H1 (cell line): ENCODE measurements at regions not wholly inside any gene's neighbourhood (a gene's known extent, or its start where the extent isn't known, plus 50 kb on each side); places are given as distances from the start of the nearest gene placed in this dataset.

ENCODE experiments used
- CTCF ChIA-PET: fragments of 300-600 bp; sonication (Branson Sonifier 250); formaldehyde crosslinking; loops from one replicate; lab custom pipeline; 2021; ENCODE audit not compliant: partially characterized antibody; lab: Charles Lee
- POLR2A ChIA-PET: fragments of 300-600 bp; sonication (Branson Sonifier 250); formaldehyde crosslinking; loops from one replicate; lab custom pipeline; 2021; ENCODE audit warnings: inconsistent platforms; ENCODE audit not compliant: partially characterized antibody; lab: Charles Lee
- DNase-seq, 2 experiments: peaks; one replicate each; pipeline versions ENCODE4 v3.0.0 to v3.0.0-alpha.2; 2010 to 2022; ENCODE audit warnings: low spot score in 2 of 2, low read depth in 1 of 2, mixed read lengths in 1 of 2
- FAIRE-seq: peaks from 2 replicates; lab custom pipeline; 2011; peaks lifted over from hg19 to GRCh38; lab: Jason Lieb, UNC
- H2AFZ ChIP-seq: 2 replicates; pipeline ENCODE4 v1.8.1; 2012; ENCODE audit warnings: low read length, inconsistent platforms
- H2AK5ac ChIP-seq: 2 replicates; pipeline ENCODE4 v1.6.1; 2013; ENCODE audit warnings: low read depth, low read length
- H2BK120ac ChIP-seq: replicated peaks from 2 replicates; pipeline ENCODE3; 2013; ENCODE audit warnings: low read depth, low read length, inconsistent platforms
- H2BK12ac ChIP-seq: 2 replicates; pipeline ENCODE4 v1.6.1; 2013; ENCODE audit warnings: low read depth, low read length
- H2BK15ac ChIP-seq: 2 replicates; pipeline ENCODE4 v1.6.1; 2013; ENCODE audit warnings: low read length
- H2BK20ac ChIP-seq: 2 replicates; pipeline ENCODE4 v1.6.1; 2013; ENCODE audit warnings: low read length
- H2BK5ac ChIP-seq: 2 replicates; pipeline ENCODE4 v1.6.1; 2013; ENCODE audit warnings: low read depth, low read length
- H3K14ac ChIP-seq: 2 replicates; pipeline ENCODE4 v1.6.1; 2013; ENCODE audit warnings: inconsistent platforms; ENCODE audit not compliant: insufficient read length
- H3K18ac ChIP-seq: 2 replicates; pipeline ENCODE4 v1.6.1; 2013; ENCODE audit warnings: low read length; ENCODE audit errors: extremely low read depth
- H3K23ac ChIP-seq: 2 replicates; pipeline ENCODE4 v1.6.1; 2013; ENCODE audit warnings: inconsistent platforms; ENCODE audit not compliant: insufficient read length
- H3K23me2 ChIP-seq: 2 replicates; pipeline ENCODE4 v1.6.1; 2013; ENCODE audit warnings: low read depth, low read length
- H3K27ac ChIP-seq: 2 replicates; pipeline ENCODE4 v1.6.1; 2011; ENCODE audit warnings: low read depth, low read length, inconsistent platforms
- H3K27me3 ChIP-seq, 4 experiments: replicated peaks in 1 of 4; 1 replicate in 1 of 4; 2 replicates in 3 of 4; pipeline versions ENCODE4 v1.6.1 to v1.8.1; 2011 to 2013; ENCODE audit warnings: low read length in 3 of 4, mild to moderate bottlenecking in 3 of 4, inconsistent platforms in 2 of 4, mixed read lengths in 2 of 4, moderate library complexity in 1 of 4; ENCODE audit not compliant: control insufficient read depth in 3 of 4, insufficient read depth in 3 of 4; ENCODE audit errors: extremely low read depth in 1 of 4
- H3K36me3 ChIP-seq, 4 experiments: 2 replicates each; pipeline versions ENCODE4 v1.6.1 to v1.8.1; 2011 to 2013; ENCODE audit warnings: mild to moderate bottlenecking in 4 of 4, low read length in 3 of 4, moderate library complexity in 2 of 4, control low read depth in 1 of 4, inconsistent platforms in 1 of 4; ENCODE audit not compliant: insufficient read depth in 4 of 4, control insufficient read depth in 2 of 4
- H3K4ac ChIP-seq: replicated peaks from 2 replicates; pipeline ENCODE3; 2013; ENCODE audit warnings: low read length, low read depth, mixed read lengths, inconsistent platforms; ENCODE audit not compliant: insufficient read length
- H3K4me1 ChIP-seq, 4 experiments: replicated peaks in 1 of 4; 1 replicate in 1 of 4; 2 replicates in 3 of 4; pipeline versions ENCODE4 v1.6.1 to v1.8.1; 2011 to 2013; ENCODE audit warnings: low read length in 3 of 4, inconsistent platforms in 2 of 4, mixed read lengths in 1 of 4; ENCODE audit not compliant: insufficient read depth in 4 of 4, control insufficient read depth in 3 of 4
- H3K4me2 ChIP-seq, 2 experiments: 2 replicates each; pipeline versions ENCODE4 v1.6.1 to v1.8.1; 2011 to 2013; ENCODE audit warnings: low read depth in 2 of 2, low read length in 2 of 2, control low read depth in 1 of 2, inconsistent platforms in 1 of 2, mild to moderate bottlenecking in 1 of 2; ENCODE audit not compliant: insufficient read depth in 1 of 2
- H3K4me3 ChIP-seq, 4 experiments: fragments of 200-600, 300-600 bp in 1 of 4; sonication (generic), shearing (Covaris generic), sonication (Bioruptor Twin) in 1 of 4; 2 replicates each; pipeline versions ENCODE4 v1.5.1 to v1.8.1; 2011 to 2016; ENCODE audit warnings: low read length in 4 of 4, low read depth in 3 of 4, control low read depth in 2 of 4, inconsistent platforms in 2 of 4, mild to moderate bottlenecking in 2 of 4, mixed read lengths in 1 of 4, moderate library complexity in 1 of 4; ENCODE audit not compliant: insufficient read depth in 2 of 4; ENCODE audit errors: extremely low read depth in 1 of 4
- H3K56ac ChIP-seq: replicated peaks from 2 replicates; pipeline ENCODE3; 2013; ENCODE audit warnings: low read depth, mild to moderate bottlenecking, mixed read lengths, low read length, inconsistent platforms; ENCODE audit not compliant: insufficient read length
- H3K79me1 ChIP-seq: 2 replicates; pipeline ENCODE4 v1.6.1; 2013; ENCODE audit warnings: low read depth, low read length, control low read depth
- H3K79me2 ChIP-seq, 2 experiments: 2 replicates each; pipeline versions ENCODE4 v1.6.1 to v1.8.1; 2012 to 2013; ENCODE audit warnings: low read length in 2 of 2, mild to moderate bottlenecking in 2 of 2, inconsistent platforms in 1 of 2; ENCODE audit not compliant: insufficient read depth in 2 of 2, control insufficient read depth in 1 of 2
- H3K9ac ChIP-seq, 4 experiments: replicated peaks in 1 of 4; 1 replicate in 1 of 4; 2 replicates in 3 of 4; pipeline versions ENCODE4 v1.6.1 to v1.8.1; 2011 to 2013; ENCODE audit warnings: low read depth in 3 of 4, low read length in 3 of 4, control low read depth in 2 of 4, mild to moderate bottlenecking in 2 of 4, moderate library complexity in 2 of 4, inconsistent platforms in 1 of 4; ENCODE audit errors: extremely low read depth in 1 of 4
- H3K9me3 ChIP-seq, 2 experiments: 2 replicates each; pipeline versions ENCODE4 v1.6.1 to v1.8.1; 2012 to 2013; ENCODE audit warnings: mild to moderate bottlenecking in 2 of 2, moderate library complexity in 2 of 2, control low read depth in 1 of 2, inconsistent platforms in 1 of 2, low read depth in 1 of 2, low read length in 1 of 2, mixed read lengths in 1 of 2; ENCODE audit not compliant: insufficient read depth in 2 of 2
- H4K20me1 ChIP-seq, 2 experiments: replicated peaks in 1 of 2; 2 replicates each; pipeline versions ENCODE3 to v1.8.1; 2011 to 2013; ENCODE audit warnings: inconsistent platforms in 2 of 2, low read length in 2 of 2, mild to moderate bottlenecking in 1 of 2; ENCODE audit not compliant: insufficient read depth in 2 of 2, control insufficient read depth in 1 of 2
- H4K5ac ChIP-seq: 2 replicates; pipeline ENCODE4 v1.6.1; 2013; ENCODE audit warnings: low read length, low read depth, mixed read lengths, inconsistent platforms; ENCODE audit not compliant: insufficient read length
- H4K8ac ChIP-seq: 2 replicates; pipeline ENCODE4 v1.8.0; 2013; ENCODE audit warnings: mild to moderate bottlenecking, moderate library complexity, low read length, inconsistent platforms; ENCODE audit not compliant: insufficient read depth; ENCODE audit errors: extremely low read depth
- H4K91ac ChIP-seq: replicated peaks from 2 replicates; pipeline ENCODE3; 2013; ENCODE audit warnings: low read length, mixed read lengths, inconsistent platforms; ENCODE audit not compliant: insufficient read length
- ASH2L ChIP-seq: fragments of 200-600, 300-600 bp; sonication (generic); IDR thresholded peaks from one replicate; pipeline ENCODE4 v1.7.1; 2017; ENCODE audit warnings: low read length
- CEBPB ChIP-seq: IDR thresholded peaks from 2 replicates; pipeline ENCODE4 v1.6.1; 2012; ENCODE audit warnings: low read depth, low read length
- HDAC2 ChIP-seq, 2 experiments: fragments of 300-600 bp in 1 of 2; sonication (generic) in 1 of 2; IDR thresholded peaks; 2 replicates each; pipeline ENCODE4 v1.6.1; 2011 to 2012; ENCODE audit warnings: low read depth in 2 of 2, low read length in 2 of 2, mild to moderate bottlenecking in 2 of 2, moderate library complexity in 2 of 2, borderline replicate concordance in 1 of 2, inconsistent platforms in 1 of 2
- HDAC6 ChIP-seq: IDR thresholded peaks from one replicate; pipeline ENCODE4 v1.7.1; 2012; ENCODE audit warnings: low read depth, mild to moderate bottlenecking, inconsistent platforms, low read length, moderate library complexity
- JUN ChIP-seq: IDR thresholded peaks from 2 replicates; pipeline ENCODE4 v1.6.1; 2011; ENCODE audit warnings: low read depth, mild to moderate bottlenecking, improper control_type of control experiment, low read length
- KDM1A ChIP-seq: fragments of 200-600, 300-600 bp; sonication (generic); IDR thresholded peaks from 2 replicates; pipeline ENCODE4 v1.7.1; 2016; ENCODE audit warnings: mild to moderate bottlenecking, low read length, borderline replicate concordance
- RFX5 ChIP-seq: IDR thresholded peaks from 2 replicates; pipeline ENCODE4 v1.6.1; 2011; ENCODE audit warnings: low read depth, low read length, improper control_type of control experiment, borderline replicate concordance
- RNF2 ChIP-seq: fragments of 200-900, 300-1000 bp; sonication (generic); IDR thresholded peaks from 2 replicates; pipeline ENCODE4 v1.7.1; 2016; ENCODE audit warnings: borderline replicate concordance, low read depth, mild to moderate bottlenecking, antibody characterized with exemption, low read length; ENCODE audit not compliant: poor library complexity, severe bottlenecking; ENCODE audit errors: missing control alignments
- SRF ChIP-seq: IDR thresholded peaks from 2 replicates; pipeline ENCODE4 v1.6.1; 2011; ENCODE audit warnings: mild to moderate bottlenecking, low read depth, low read length, moderate library complexity
- YY1 ChIP-seq: IDR thresholded peaks from 2 replicates; pipeline ENCODE4 v1.6.1; 2011; ENCODE audit warnings: low read depth, mild to moderate bottlenecking, low read length
- ZNF274 ChIP-seq: IDR thresholded peaks from 2 replicates; pipeline ENCODE4 v1.7.0; 2012; ENCODE audit warnings: low read length, borderline replicate concordance; ENCODE audit errors: extremely low read depth
- WGBS, 2 experiments: shearing (Covaris generic) in 1 of 2; methylation state at CpG; one replicate each; pipeline versions ENCODE4 v1.1.6 to v1.1.7; 2013 to 2015; ENCODE audit warnings: low lambda C conversion rate in 2 of 2, mixed read lengths in 2 of 2, inconsistent platforms in 1 of 2, low coverage in 1 of 2, missing lambda C conversion rate in 1 of 2; ENCODE audit not compliant: insufficient replicate concordance in 2 of 2, insufficient coverage in 1 of 2, insufficient read length in 1 of 2; ENCODE audit errors: extremely low coverage in 1 of 2, missing lambda C conversion rate in 1 of 2; 5-methylcytosine and 5-hydroxymethylcytosine counted together
- TF ChIP-seq, protein P1 (sequence below): IDR thresholded peaks from 2 replicates; pipeline ENCODE4 v1.6.1; 2011; ENCODE audit warnings: low read depth, mild to moderate bottlenecking, low read length; ENCODE audit not compliant: insufficient read depth

DNA sequence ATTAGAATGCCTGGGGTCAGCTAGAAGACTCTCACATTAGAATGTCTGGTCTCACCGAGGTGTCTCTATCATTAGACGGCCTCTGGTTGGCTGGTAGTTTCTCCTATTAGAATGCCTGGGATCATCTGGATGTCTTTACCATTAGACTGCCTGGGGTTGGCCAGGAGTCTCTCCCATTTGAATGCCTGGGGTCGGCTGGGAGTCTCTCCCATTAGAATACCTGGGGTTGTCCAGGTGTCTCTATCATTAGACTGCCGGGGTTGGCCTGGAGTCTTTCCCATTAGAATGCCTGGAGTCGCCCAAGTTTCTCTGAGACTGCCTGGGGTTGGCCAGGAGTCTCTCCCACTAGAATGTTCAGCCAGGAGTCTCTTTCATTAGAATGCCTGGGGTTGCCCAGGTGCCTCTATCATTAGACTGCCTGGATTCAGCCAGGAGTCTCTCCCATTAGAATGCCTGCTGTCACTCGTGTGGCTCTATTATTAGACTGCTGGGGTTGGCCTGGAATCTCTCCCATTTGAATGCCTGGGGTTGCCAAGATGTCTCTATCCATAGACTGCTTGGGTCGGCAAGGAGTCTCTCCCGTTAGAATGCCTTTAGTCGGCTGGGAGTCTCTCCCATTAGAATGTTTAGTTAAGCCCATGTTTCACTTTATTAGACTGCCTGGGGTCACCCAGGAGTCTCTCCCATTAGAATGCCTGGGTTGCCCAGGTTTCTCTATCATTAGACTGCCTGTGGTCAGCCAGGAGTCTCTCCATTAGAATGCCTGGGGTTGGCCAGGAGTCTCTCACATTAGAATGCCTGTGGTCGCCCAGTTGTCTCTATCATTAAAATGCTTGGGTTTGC, 1467.8 kb downstream of the UQCRFS1 start:
- WGBS, 2 experiments: 91% methylated on average over 10 of the region's 10 CpGs; no CpG with 5 or more reads in 1 of the 2 experiments
- H3K4me2 ChIP-seq: no peak overlapping the region
- no peak overlapping the region for H2BK12ac ChIP-seq
- no peaks in the 10 kb centered on the region; a peak in 1 of 7 replicates for H3K4me1 ChIP-seq
- peaks cover 10 to 13% of the 10 kb centered on the region in 2 experiments; a peak in 3 of 4 replicates for H3K9me3 ChIP-seq
- no peak overlapping the region for H4K8ac ChIP-seq
- ChIA-PET POLR2A (no interaction called here), CTCF (no interaction called here)
- H3K4ac ChIP-seq: no peak overlapping the region
- no peak overlapping the region for H2BK15ac ChIP-seq
- H4K20me1 ChIP-seq: peaks cover 0 to 3% of the 10 kb centered on the region in 2 experiments
- no peaks in the 10 kb centered on the region for H3K23me2 ChIP-seq
- H3K36me3 ChIP-seq: no peaks in the 10 kb centered on the region
- no peak for FAIRE-seq
- no peak overlapping the region for H3K18ac ChIP-seq
- H3K27me3 ChIP-seq: peaks cover 1 to 13% (median 9%) of the 10 kb centered on the region in 4 experiments; a peak in 6 of 7 replicates
- H3K79me1 ChIP-seq: no peaks in the 10 kb centered on the region
- H2AK5ac ChIP-seq: no peak overlapping the region
- H2BK120ac ChIP-seq: no peak overlapping the region
- no peak overlapping the region for H3K14ac ChIP-seq
- H4K91ac ChIP-seq: no peak overlapping the region
- no peaks in the 10 kb centered on the region for H3K79me2 ChIP-seq
- no peak overlapping the region for H3K9ac ChIP-seq
- no peak overlapping the region for H3K23ac ChIP-seq
- no peak overlapping the region for H3K27ac ChIP-seq
- no peak overlapping the region for H2AFZ ChIP-seq
- H3K56ac ChIP-seq: no peak overlapping the region
- no peak overlapping the region for H2BK20ac ChIP-seq
- no peak overlapping the region for H3K4me3 ChIP-seq
- no peak overlapping the region for H4K5ac ChIP-seq
- H2BK5ac ChIP-seq: no peak overlapping the region
- no peak for DNase-seq
- TF ChIP-seq JUN (no peak), YY1 (no peak), KDM1A (no peak), HDAC2 (IDR thresholded peaks at IDR 0.05; ENCODE audit: borderline replicate concordance in 1 of 2, low read depth in 2 of 2, low read length in 2 of 2) (no peak), CEBPB (no peak), ASH2L (no peak), ZNF274 (no peak), RNF2 (no peak), HDAC6 (no peak), SRF (no peak), RFX5 (no peak)
- TF ChIP-seq, protein P1, sequence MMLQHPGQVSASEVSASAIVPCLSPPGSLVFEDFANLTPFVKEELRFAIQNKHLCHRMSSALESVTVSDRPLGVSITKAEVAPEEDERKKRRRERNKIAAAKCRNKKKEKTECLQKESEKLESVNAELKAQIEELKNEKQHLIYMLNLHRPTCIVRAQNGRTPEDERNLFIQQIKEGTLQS: no peak
